Type B pancreatic cell (in vitro differentiated cells): ENCODE measurements at regions not wholly inside any gene's neighbourhood (a gene's known extent, or its start where the extent isn't known, plus 50 kb on each side); places are given as distances from the start of the nearest gene placed in this dataset.

Experiments
- DNase-seq: peaks from one replicate; pipeline ENCODE4 v3.0.0; 2021; ENCODE audit warnings: mixed read lengths; ENCODE audit not compliant: unreplicated experiment; ENCODE audit errors: extremely low spot score
- H3K27ac Mint-ChIP-seq: 2 replicates; pipeline ENCODE4 v1.8.0; 2021; ENCODE audit warnings: mild to moderate bottlenecking, mixed read lengths
- H3K27me3 Mint-ChIP-seq: 2 replicates; pipeline ENCODE4 v1.8.0; 2021; ENCODE audit warnings: mixed read lengths
- H3K36me3 Mint-ChIP-seq: 2 replicates; pipeline ENCODE4 v1.8.0; 2021; ENCODE audit warnings: mixed read lengths
- H3K4me1 Mint-ChIP-seq: one replicate; pipeline ENCODE4 v1.8.0; 2021; ENCODE audit warnings: mixed read lengths; ENCODE audit not compliant: unreplicated experiment
- H3K4me3 Mint-ChIP-seq: 2 replicates; pipeline ENCODE4 v1.8.0; 2021; ENCODE audit warnings: mild to moderate bottlenecking, mixed read lengths
- H3K9me3 Mint-ChIP-seq: 2 replicates; pipeline ENCODE4 v1.8.0; 2021; ENCODE audit warnings: mixed read lengths
- CTCF ChIP-seq: fragments of 200-600 bp; sonication (generic); conservative IDR thresholded peaks from 2 replicates; pipeline ENCODE4 v1.5.0; 2021; ENCODE audit warnings: antibody characterized with exemption, mild to moderate bottlenecking

- H3K27me3 Mint-ChIP-seq: peaks cover 3% of the 10 kb centered on the region
- H3K4me1 Mint-ChIP-seq: no peaks in the 10 kb centered on the region
- H3K9me3 Mint-ChIP-seq: peaks cover 7% of the 10 kb centered on the region
- H3K36me3 Mint-ChIP-seq: no peaks in the 10 kb centered on the region
- DNase-seq: no peak
- no peak overlapping the region for H3K4me3 Mint-ChIP-seq
- TF ChIP-seq CTCF: no peak
- no peak overlapping the region for H3K27ac Mint-ChIP-seq
Measured at GRCh38 chr6:91340896-91341395, 754.1 kb upstream of the MAP3K7 start.

GRCh38 chr6:91337967-91338366 lies 751.1 kb upstream of the MAP3K7 start:
- Mint-ChIP-seq H3K4me3 (no peak overlapping the region), H3K4me1 (no peaks in the 10 kb centered on the region), H3K9me3 (peaks cover 7% of the 10 kb centered on the region), H3K27ac (no peak overlapping the region), H3K27me3 (peaks cover 3% of the 10 kb centered on the region), H3K36me3 (no peaks in the 10 kb centered on the region)
- no peak for DNase-seq
- TF ChIP-seq CTCF: peak; percentile 71

- Mint-ChIP-seq H3K4me3 (no peak overlapping the region), H3K36me3 (no peaks in the 10 kb centered on the region), H3K27me3 (no peaks in the 10 kb centered on the region), H3K4me1 (no peaks in the 10 kb centered on the region), H3K27ac (no peak overlapping the region), H3K9me3 (no peaks in the 10 kb centered on the region)
- no peak for TF ChIP-seq CTCF
- no peak for DNase-seq
Measured at GRCh38 chr6:91330896-91331295, 744.0 kb upstream of the MAP3K7 start.

- H3K9me3 Mint-ChIP-seq: no peaks in the 10 kb centered on the region
- no peak overlapping the region for H3K27ac Mint-ChIP-seq
Measured at GRCh38 chr6:91328241-91328640, 741.4 kb upstream of the MAP3K7 start.

GRCh38 chr6:91324711-91325110 lies 737.8 kb upstream of the MAP3K7 start:
- no peaks in the 10 kb centered on the region for H3K4me1 Mint-ChIP-seq
- no peak overlapping the region for H3K27ac Mint-ChIP-seq
- H3K4me3 Mint-ChIP-seq: no peak overlapping the region
- DNase-seq: no peak
- H3K9me3 Mint-ChIP-seq: no peaks in the 10 kb centered on the region
- no peak for TF ChIP-seq CTCF
- no peaks in the 10 kb centered on the region for H3K36me3 Mint-ChIP-seq
- H3K27me3 Mint-ChIP-seq: no peaks in the 10 kb centered on the region

More at GRCh38 chr6:91328241-91328640, 741.4 kb upstream of the MAP3K7 start:
- Mint-ChIP-seq H3K36me3 (no peaks in the 10 kb centered on the region), H3K4me1 (no peaks in the 10 kb centered on the region), H3K27me3 (no peaks in the 10 kb centered on the region), H3K4me3 (no peak overlapping the region)
- no peak for DNase-seq
- TF ChIP-seq CTCF: no peak

GRCh38 chr6:91317984-91318383 lies 731.1 kb upstream of the MAP3K7 start:
- no peaks in the 10 kb centered on the region for H3K27me3 Mint-ChIP-seq
- no peak for TF ChIP-seq CTCF
- H3K4me3 Mint-ChIP-seq: no peak overlapping the region
- no peak overlapping the region for H3K27ac Mint-ChIP-seq
- H3K36me3 Mint-ChIP-seq: no peaks in the 10 kb centered on the region
- no peaks in the 10 kb centered on the region for H3K4me1 Mint-ChIP-seq
- DNase-seq: no peak
- H3K9me3 Mint-ChIP-seq: no peaks in the 10 kb centered on the region
